ENCODE measurements at regions not wholly inside any gene's neighbourhood (a gene's known extent, or its start where the extent isn't known, plus 50 kb on each side); places are given as distances from the start of the nearest gene placed in this dataset.

GRCh38 chr2:45229411-45229810 lies 220.2 kb upstream of the SIX2 start:
- TF ChIP-seq EZH2phosphoT487 (IDR thresholded peaks at IDR 0.05; ENCODE audit: low read depth, severe bottlenecking, unreplicated experiment): no peak
- TF ChIP-seq CTCF (IDR thresholded peaks at IDR 0.05; ENCODE audit: poor library complexity): no peak
- no peak for TF ChIP-seq EZH2 (IDR thresholded peaks at IDR 0.05; ENCODE audit: borderline replicate concordance)
